SK-N-SH treated with all-trans-retinoic acid at 6 μM for 48 hours (cell line): ENCODE measurements at regions not wholly inside any gene's neighbourhood (a gene's known extent, or its start where the extent isn't known, plus 50 kb on each side); places are given as distances from the start of the nearest gene placed in this dataset.

Source experiments
- ZFP30 ChIP-seq: fragments of 450-650 bp; formaldehyde crosslinking; IDR thresholded peaks from 2 replicates; pipeline ENCODE4 v1.5.0; 2022; ENCODE audit warnings: mild to moderate bottlenecking, moderate library complexity
- TF ChIP-seq, protein P1 (sequence below): fragments of 250-450 bp; sonication (Bioruptor Pico); IDR thresholded peaks from 2 replicates; pipeline ENCODE4 v1.8.0; 2020; ENCODE audit warnings: mild to moderate bottlenecking, moderate library complexity, borderline replicate concordance

DNA sequence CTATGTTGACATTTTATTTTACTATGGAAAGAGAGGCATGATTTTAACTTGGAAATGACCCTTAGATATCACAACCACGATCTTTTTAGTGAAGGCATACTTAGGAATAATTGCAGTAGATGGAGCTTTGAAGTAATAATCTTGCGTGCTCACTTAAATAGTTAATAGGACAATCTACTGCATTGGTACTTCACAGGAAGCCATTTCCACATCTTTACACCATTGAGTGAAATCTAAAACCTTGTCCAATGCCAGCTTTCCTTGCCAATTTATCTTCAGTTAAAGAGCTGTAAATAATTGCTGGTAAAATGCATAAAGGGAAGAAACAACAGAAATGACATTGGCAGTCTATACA is 586.3 kb downstream of the ADGRL2 start:
- TF ChIP-seq ZFP30 (CRISPR knock-in tag) = no peak
- TF ChIP-seq, protein P1, sequence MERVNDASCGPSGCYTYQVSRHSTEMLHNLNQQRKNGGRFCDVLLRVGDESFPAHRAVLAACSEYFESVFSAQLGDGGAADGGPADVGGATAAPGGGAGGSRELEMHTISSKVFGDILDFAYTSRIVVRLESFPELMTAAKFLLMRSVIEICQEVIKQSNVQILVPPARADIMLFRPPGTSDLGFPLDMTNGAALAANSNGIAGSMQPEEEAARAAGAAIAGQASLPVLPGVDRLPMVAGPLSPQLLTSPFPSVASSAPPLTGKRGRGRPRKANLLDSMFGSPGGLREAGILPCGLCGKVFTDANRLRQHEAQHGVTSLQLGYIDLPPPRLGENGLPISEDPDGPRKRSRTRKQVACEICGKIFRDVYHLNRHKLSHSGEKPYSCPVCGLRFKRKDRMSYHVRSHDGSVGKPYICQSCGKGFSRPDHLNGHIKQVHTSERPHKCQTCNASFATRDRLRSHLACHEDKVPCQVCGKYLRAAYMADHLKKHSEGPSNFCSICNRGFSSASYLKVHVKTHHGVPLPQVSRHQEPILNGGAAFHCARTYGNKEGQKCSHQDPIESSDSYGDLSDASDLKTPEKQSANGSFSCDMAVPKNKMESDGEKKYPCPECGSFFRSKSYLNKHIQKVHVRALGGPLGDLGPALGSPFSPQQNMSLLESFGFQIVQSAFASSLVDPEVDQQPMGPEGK (CRISPR knock-in tag) = no peak
